HepG2 (cell line): ENCODE measurements at regions not wholly inside any gene's neighbourhood (a gene's known extent, or its start where the extent isn't known, plus 50 kb on each side); places are given as distances from the start of the nearest gene placed in this dataset.

Experiments used
- CBFB ChIP-seq: sonication (generic); formaldehyde crosslinking; IDR thresholded peaks from 2 replicates; pipeline ENCODE4 v1.4.0; 2020; ENCODE audit warnings: missing genetic modification reagents
- MAFF ChIP-seq: IDR thresholded peaks from 2 replicates; pipeline ENCODE4 v1.6.1; 2011; ENCODE audit warnings: low read depth, low read length, improper control_type of control experiment
- YY1 ChIP-seq: IDR thresholded peaks from 2 replicates; pipeline ENCODE4 v1.6.1; 2011; ENCODE audit warnings: low read length, low read depth, moderate library complexity, mild to moderate bottlenecking; ENCODE audit not compliant: insufficient read depth, insufficient replicate concordance
- ZNF7 ChIP-seq: IDR thresholded peaks from 2 replicates; pipeline ENCODE4 v1.6.1; 2016; ENCODE audit warnings: missing biosample characterization, missing genetic modification reagents
- ZNF749 ChIP-seq: sonication (generic); formaldehyde crosslinking; IDR thresholded peaks from 2 replicates; pipeline ENCODE4 v1.8.0; 2022; ENCODE audit warnings: mild to moderate bottlenecking, missing genetic modification reagents, moderate library complexity, borderline replicate concordance
- TF ChIP-seq, protein P1 (sequence below): sonication (generic); formaldehyde crosslinking; IDR thresholded peaks from 2 replicates; pipeline ENCODE4 v1.8.1; 2023; ENCODE audit warnings: mild to moderate bottlenecking, missing genetic modification reagents, borderline replicate concordance

DNA sequence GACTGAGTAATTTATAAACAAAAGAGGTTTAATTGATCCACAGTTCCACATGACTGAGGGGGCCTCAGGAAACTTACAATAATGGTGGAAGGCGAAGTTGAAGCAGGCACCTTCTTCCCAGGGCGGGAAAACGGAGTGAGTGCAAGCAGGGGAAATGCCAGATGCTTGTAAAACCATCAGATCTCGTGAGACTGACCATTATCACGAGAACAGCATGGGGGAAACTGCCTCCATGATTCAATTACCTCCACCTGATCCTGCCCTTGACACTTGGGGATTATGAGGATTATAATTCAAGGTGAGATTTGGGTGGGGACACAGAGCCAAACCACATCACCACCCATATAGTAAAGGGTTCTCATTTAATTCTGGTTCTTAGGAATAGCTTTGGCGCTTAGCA lies 219.5 kb upstream of the ATP5MC3 start:
- TF ChIP-seq MAFF (no peak), CBFB (CRISPR knock-in tag) (no peak), ZNF749 (CRISPR knock-in tag) (no peak), ZNF7 (no peak), YY1 (no peak)
- TF ChIP-seq, protein P1, sequence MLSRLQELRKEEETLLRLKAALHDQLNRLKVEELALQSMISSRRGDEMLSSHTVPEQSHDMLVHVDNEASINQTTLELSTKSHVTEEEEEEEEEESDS (CRISPR knock-in tag): no peak
